ENCODE measurements at regions not wholly inside any gene's neighbourhood (a gene's known extent, or its start where the extent isn't known, plus 50 kb on each side); places are given as distances from the start of the nearest gene placed in this dataset.

DNA sequence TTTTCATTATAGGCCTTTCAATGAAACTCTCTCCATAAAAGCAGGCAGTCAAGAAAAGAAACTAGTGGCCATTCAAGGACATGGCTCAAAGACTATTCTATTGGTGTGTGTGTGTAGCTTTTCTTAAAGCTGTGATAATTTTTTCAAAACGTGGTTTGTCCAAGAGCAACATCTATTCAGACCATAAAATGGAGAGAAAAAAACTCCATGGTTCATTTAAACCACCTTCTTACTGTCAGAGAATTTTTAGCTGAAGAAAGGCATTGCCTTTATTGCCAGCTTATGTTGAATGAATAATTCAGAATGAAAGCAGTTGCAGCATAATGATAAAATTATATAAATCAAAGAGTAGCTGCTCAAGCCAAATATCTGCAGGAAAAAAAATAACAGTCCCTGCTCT is 325.5 kb downstream of the PCDH18 start:
- Histone ChIP-seq H3K9ac (ENCODE audit: low read length) (no peak overlapping the region), H3K36me3 (ENCODE audit: insufficient read depth, low read length) (no peaks in the 10 kb centered on the region), H3K27me3 (ENCODE audit: insufficient read depth, low read length) (no peaks in the 10 kb centered on the region), H3K4me1 (ENCODE audit: insufficient read depth, low read length, severe bottlenecking) (no peaks in the 10 kb centered on the region), H3K4me2 (ENCODE audit: low read length) (no peak overlapping the region), H3K4me3 (ENCODE audit: low read depth, low read length, poor library complexity, severe bottlenecking) (no peak overlapping the region), H3K27ac (ENCODE audit: low read depth, low read length, poor library complexity, severe bottlenecking) (no peak overlapping the region), H3K9me3 (ENCODE audit: low read length) (no peaks in the 10 kb centered on the region), H3K79me2 (ENCODE audit: insufficient read depth, low read length) (no peaks in the 10 kb centered on the region), H3K9me2 (ENCODE audit: low read depth, low read length) (no peaks in the 10 kb centered on the region), H3F3A (ENCODE audit: insufficient read depth, low read length) (no peaks in the 10 kb centered on the region), H4K20me1 (ENCODE audit: insufficient read depth, low read length) (no peaks in the 10 kb centered on the region), H2AFZ (ENCODE audit: low read length) (no peak overlapping the region)
- TF ChIP-seq EZH2 (IDR thresholded peaks at IDR 0.05; ENCODE audit: borderline replicate concordance, low read length) = no peak

DNA sequence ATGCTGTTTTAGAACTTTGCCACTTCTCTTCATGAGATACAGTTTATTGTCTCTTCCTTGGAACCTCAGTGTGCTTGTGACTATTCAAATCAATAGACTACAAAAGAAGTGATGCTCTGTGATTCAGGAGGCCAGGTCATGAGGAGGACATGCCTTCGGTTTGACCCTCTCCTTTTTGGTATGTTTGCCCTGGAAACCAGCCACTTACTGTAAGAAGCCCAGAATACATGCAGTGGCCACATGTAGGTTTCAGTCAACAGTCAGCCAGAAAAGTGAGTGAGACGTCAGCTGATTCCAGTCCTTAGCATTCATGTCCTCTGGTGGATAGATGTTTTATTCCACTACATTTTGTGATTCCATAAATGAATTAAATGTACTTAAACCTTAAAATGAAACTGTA is 328.7 kb downstream of the PCDH18 start:
- no peaks in the 10 kb centered on the region for H3K9me2 ChIP-seq (ENCODE audit: low read depth, low read length)
- no peak overlapping the region for H3K4me2 ChIP-seq (ENCODE audit: low read length)
- H3K36me3 ChIP-seq (ENCODE audit: insufficient read depth, low read length) = no peaks in the 10 kb centered on the region
- no peaks in the 10 kb centered on the region for H4K20me1 ChIP-seq (ENCODE audit: insufficient read depth, low read length)
- H3K27me3 ChIP-seq (ENCODE audit: insufficient read depth, low read length) = no peaks in the 10 kb centered on the region
- TF ChIP-seq, protein P1, sequence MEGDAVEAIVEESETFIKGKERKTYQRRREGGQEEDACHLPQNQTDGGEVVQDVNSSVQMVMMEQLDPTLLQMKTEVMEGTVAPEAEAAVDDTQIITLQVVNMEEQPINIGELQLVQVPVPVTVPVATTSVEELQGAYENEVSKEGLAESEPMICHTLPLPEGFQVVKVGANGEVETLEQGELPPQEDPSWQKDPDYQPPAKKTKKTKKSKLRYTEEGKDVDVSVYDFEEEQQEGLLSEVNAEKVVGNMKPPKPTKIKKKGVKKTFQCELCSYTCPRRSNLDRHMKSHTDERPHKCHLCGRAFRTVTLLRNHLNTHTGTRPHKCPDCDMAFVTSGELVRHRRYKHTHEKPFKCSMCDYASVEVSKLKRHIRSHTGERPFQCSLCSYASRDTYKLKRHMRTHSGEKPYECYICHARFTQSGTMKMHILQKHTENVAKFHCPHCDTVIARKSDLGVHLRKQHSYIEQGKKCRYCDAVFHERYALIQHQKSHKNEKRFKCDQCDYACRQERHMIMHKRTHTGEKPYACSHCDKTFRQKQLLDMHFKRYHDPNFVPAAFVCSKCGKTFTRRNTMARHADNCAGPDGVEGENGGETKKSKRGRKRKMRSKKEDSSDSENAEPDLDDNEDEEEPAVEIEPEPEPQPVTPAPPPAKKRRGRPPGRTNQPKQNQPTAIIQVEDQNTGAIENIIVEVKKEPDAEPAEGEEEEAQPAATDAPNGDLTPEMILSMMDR (IDR thresholded peaks at IDR 0.05; ENCODE audit: low read length) = no peak
- TF ChIP-seq EZH2 (IDR thresholded peaks at IDR 0.05; ENCODE audit: borderline replicate concordance, low read length) = no peak
- no peaks in the 10 kb centered on the region for H3K9me3 ChIP-seq (ENCODE audit: low read length)
- H3K79me2 ChIP-seq (ENCODE audit: insufficient read depth, low read length) = no peaks in the 10 kb centered on the region
- no peak overlapping the region for H3K9ac ChIP-seq (ENCODE audit: low read length)
- no peaks in the 10 kb centered on the region for H3F3A ChIP-seq (ENCODE audit: insufficient read depth, low read length)
- H3K4me3 ChIP-seq (ENCODE audit: low read depth, low read length, poor library complexity, severe bottlenecking) = no peak overlapping the region
- H3K27ac ChIP-seq (ENCODE audit: low read depth, low read length, poor library complexity, severe bottlenecking) = no peak overlapping the region
- H3K4me1 ChIP-seq (ENCODE audit: insufficient read depth, low read length, severe bottlenecking) = no peaks in the 10 kb centered on the region
- no peak overlapping the region for H2AFZ ChIP-seq (ENCODE audit: low read length)

DNA sequence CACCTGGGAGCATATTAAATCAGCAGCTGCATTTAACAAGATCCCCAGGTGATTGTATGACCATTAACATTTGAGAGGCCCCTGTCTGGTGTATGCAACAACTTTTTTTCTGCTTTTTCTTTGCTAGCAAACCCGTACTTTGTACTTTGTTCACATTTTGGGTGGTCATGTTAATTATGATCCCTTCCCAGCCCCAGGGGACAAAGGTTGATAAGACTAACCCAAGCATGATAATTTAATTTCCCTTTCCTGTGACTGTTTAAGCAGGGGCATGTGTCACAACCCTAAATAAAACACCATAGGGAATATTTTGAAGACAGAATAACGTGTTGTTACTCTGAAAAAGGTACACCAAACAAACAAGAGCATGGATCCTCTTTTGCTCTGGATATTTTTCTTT is 332.0 kb downstream of the PCDH18 start:
- H3K27me3 ChIP-seq (ENCODE audit: insufficient read depth, low read length) = no peaks in the 10 kb centered on the region
- no peaks in the 10 kb centered on the region for H3K9me3 ChIP-seq (ENCODE audit: low read length)
- H3K36me3 ChIP-seq (ENCODE audit: insufficient read depth, low read length) = no peaks in the 10 kb centered on the region
- no peak overlapping the region for H3K4me2 ChIP-seq (ENCODE audit: low read length)
- TF ChIP-seq, protein P1 (IDR thresholded peaks at IDR 0.05; ENCODE audit: low read length) = no peak
- no peak for TF ChIP-seq EZH2 (IDR thresholded peaks at IDR 0.05; ENCODE audit: borderline replicate concordance, low read length)
- H3K4me1 ChIP-seq (ENCODE audit: insufficient read depth, low read length, severe bottlenecking) = no peaks in the 10 kb centered on the region
- H3K27ac ChIP-seq (ENCODE audit: low read depth, low read length, poor library complexity, severe bottlenecking) = no peak overlapping the region
- no peak overlapping the region for H3K9ac ChIP-seq (ENCODE audit: low read length)
- no peaks in the 10 kb centered on the region for H3F3A ChIP-seq (ENCODE audit: insufficient read depth, low read length)
- H3K79me2 ChIP-seq (ENCODE audit: insufficient read depth, low read length) = no peaks in the 10 kb centered on the region
- H4K20me1 ChIP-seq (ENCODE audit: insufficient read depth, low read length) = no peaks in the 10 kb centered on the region
- no peaks in the 10 kb centered on the region for H3K9me2 ChIP-seq (ENCODE audit: low read depth, low read length)
- H3K4me3 ChIP-seq (ENCODE audit: low read depth, low read length, poor library complexity, severe bottlenecking) = no peak overlapping the region
- no peak overlapping the region for H2AFZ ChIP-seq (ENCODE audit: low read length)

DNA sequence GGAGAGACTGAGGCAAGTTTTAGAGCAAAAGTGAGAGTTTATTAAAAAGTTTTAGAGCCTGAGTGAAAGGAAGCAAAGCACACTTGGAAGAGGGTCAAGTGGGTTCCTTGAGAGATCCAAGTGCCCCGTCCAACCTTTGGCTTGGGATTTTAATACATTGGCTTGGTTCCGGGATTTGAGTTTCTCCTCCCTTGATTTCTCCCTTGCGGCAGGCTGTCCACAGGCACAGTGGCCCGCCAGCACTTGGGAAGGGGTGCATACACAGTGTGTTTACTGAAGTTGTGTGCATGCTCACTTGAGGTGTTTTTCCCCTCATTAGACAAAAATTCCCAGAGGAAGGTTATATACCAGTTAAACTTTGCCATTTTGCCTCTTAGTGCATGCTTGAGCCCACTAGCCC is 333.5 kb downstream of the PCDH18 start:
- TF ChIP-seq EZH2 (IDR thresholded peaks at IDR 0.05; ENCODE audit: borderline replicate concordance, low read length) = no peak
- TF ChIP-seq, protein P1 (IDR thresholded peaks at IDR 0.05; ENCODE audit: low read length) = no peak
- no peak overlapping the region for H2AFZ ChIP-seq (ENCODE audit: low read length)
- no peak overlapping the region for H3K4me3 ChIP-seq (ENCODE audit: low read depth, low read length, poor library complexity, severe bottlenecking)
- no peaks in the 10 kb centered on the region for H3K9me2 ChIP-seq (ENCODE audit: low read depth, low read length)
- H3F3A ChIP-seq (ENCODE audit: insufficient read depth, low read length) = no peaks in the 10 kb centered on the region
- no peaks in the 10 kb centered on the region for H4K20me1 ChIP-seq (ENCODE audit: insufficient read depth, low read length)
- no peaks in the 10 kb centered on the region for H3K79me2 ChIP-seq (ENCODE audit: insufficient read depth, low read length)
- no peak overlapping the region for H3K27ac ChIP-seq (ENCODE audit: low read depth, low read length, poor library complexity, severe bottlenecking)
- no peak overlapping the region for H3K9ac ChIP-seq (ENCODE audit: low read length)
- no peaks in the 10 kb centered on the region for H3K36me3 ChIP-seq (ENCODE audit: insufficient read depth, low read length)
- H3K9me3 ChIP-seq (ENCODE audit: low read length) = no peaks in the 10 kb centered on the region
- no peak overlapping the region for H3K4me2 ChIP-seq (ENCODE audit: low read length)
- H3K27me3 ChIP-seq (ENCODE audit: insufficient read depth, low read length) = no peaks in the 10 kb centered on the region
- no peaks in the 10 kb centered on the region for H3K4me1 ChIP-seq (ENCODE audit: insufficient read depth, low read length, severe bottlenecking)

All from OCI-LY1 (cell line).